HG03108 (cell line): ENCODE measurements at regions not wholly inside any gene's neighbourhood (a gene's known extent, or its start where the extent isn't known, plus 50 kb on each side); places are given as distances from the start of the nearest gene placed in this dataset.

Source experiments
- ATAC-seq: cut with Tn5 transposase; IDR thresholded peaks from one replicate; pipeline ENCODE4 v1.9.1; 2021; ENCODE audit warnings: moderate library complexity; ENCODE audit not compliant: unreplicated experiment

GRCh38 chr13:33945477-33945876 is 127.5 kb downstream of the RFC3 start:
- no peak for ATAC-seq

DNA sequence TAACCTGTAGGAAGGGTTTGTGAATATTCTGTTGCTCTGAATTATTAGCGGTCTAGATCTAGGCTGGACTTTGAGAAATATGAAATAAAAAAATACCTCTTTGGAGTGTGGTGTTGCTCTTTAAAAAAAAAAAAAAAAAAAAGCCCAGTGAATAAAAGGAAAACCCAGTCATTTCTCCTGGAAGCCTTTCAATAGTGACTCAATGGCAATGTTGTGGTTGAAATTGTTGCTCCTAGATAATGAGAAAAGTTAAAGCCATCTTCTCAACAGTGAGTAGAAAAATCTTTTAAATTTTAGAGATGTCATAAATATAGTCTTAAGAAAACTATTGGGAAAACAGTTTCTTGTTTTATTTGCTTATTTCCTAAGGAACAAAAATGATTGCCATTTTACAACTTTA is 135.3 kb downstream of the RFC3 start:
- ATAC-seq = no peak

GRCh38 chr13:33953781-33954180 is 135.8 kb downstream of the RFC3 start:
- ATAC-seq = no peak

GRCh38 chr13:33956346-33956745 is 138.4 kb downstream of the RFC3 start:
- no peak for ATAC-seq

DNA sequence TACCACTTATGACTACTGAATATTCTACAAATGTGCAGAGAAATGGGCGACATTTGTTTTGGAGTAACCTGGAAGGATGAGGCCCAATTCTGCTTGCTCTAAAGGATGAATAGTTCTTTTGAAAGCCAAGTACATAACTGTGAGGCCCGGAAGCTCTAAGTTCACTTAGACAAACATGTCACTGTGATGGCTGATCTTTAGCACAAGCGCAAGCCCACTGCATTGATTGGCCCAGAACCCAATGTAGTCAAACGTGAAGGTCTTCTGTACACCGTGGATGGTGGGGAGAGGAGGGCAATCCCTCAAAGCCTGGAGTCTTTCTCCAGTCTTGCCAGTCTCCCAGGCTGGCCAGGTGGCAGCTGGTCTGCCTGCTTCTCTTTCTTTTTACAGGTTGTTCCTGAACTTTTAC is 139.6 kb downstream of the RFC3 start:
- no peak for ATAC-seq

DNA sequence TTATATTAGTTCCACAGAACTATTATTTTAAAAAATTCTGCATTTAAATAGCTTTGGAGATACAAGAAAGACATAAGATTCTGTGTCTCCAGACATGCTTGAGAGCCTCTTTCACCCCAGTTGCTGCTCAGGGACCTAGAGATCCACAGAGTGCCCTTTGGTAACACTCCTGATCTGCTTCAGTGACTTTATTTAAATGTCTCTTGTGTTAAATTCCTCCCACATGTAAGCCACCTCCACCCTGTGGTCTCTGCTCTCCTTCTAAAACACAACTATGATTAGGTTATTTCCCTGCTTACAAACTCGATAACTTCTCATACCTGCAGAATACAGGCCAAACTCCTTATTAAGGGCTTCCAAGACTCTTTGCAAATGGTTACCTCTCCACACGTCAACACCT is 141.0 kb downstream of the RFC3 start:
- ATAC-seq = no peak

GRCh38 chr13:33963134-33963533 is 145.2 kb downstream of the RFC3 start:
- no peak for ATAC-seq

- ATAC-seq = no peak
These were observed 145.9 kb downstream of the RFC3 start for GRCh38 chr13:33963895-33964294.

DNA sequence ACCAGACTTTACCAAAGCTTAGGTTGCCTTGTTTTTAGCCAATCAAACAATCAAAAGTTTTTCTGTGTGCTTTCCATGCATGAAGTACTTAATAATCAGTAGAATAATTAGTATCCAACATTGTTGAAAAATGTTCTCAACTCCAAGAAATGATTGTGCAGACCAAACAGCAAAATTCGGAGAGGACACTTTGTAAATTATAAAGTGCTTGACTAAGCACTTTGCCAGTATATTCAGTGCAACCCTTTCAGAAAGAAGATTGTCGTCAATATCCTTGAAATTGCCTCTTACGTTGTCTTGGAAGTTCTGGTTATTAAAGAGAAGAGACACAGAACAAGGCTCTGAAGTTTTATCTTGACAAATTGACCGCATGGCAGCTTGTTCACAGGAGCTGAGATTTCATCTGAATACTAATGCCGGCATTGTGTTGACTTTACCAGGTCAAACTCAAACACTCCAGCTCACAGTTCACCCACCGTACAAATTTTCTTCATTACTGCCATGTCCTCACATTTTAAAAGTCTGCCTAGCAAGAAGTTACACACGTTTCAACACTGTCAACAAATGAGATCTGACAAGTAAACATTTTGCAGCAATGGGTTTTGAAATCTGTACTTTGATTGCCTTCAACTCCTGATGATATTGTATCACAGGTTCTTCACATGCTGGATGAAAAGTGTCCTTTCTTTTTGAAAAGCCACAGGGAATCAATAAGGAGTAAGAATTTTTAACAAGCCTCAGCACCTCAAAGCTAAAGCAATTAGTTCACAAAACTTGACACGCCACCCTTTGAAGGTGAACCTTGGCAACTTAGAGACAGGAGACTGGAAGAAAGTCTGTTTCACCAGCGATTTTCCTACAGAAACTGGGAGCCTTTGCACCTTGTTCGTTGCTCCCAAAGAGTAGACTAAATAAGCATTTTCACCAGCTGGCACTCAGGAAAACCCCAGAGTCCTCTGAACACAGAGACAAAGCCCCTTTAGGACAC is 150.9 kb downstream of the RFC3 start:
- ATAC-seq = no peak

- ATAC-seq = no peak
These were observed 153.0 kb downstream of the RFC3 start for GRCh38 chr13:33970746-33971561.

DNA sequence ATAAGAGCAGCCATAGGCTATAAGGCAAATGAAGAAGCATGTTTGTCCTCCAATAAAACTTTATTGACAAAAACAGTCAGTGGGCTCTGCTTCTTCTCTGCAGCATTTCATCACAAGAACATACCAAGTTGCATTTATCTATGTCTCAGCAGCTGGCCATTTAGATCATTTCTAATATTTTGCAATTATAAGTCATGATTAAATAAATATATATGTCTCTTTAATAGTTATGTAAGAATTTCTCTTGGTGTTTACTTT is 153.5 kb downstream of the RFC3 start:
- ATAC-seq = no peak

GRCh38 chr13:33973194-33973593 is 155.2 kb downstream of the RFC3 start:
- ATAC-seq = no peak

GRCh38 chr13:33976965-33977364 is 159.0 kb downstream of the RFC3 start:
- ATAC-seq = no peak

DNA sequence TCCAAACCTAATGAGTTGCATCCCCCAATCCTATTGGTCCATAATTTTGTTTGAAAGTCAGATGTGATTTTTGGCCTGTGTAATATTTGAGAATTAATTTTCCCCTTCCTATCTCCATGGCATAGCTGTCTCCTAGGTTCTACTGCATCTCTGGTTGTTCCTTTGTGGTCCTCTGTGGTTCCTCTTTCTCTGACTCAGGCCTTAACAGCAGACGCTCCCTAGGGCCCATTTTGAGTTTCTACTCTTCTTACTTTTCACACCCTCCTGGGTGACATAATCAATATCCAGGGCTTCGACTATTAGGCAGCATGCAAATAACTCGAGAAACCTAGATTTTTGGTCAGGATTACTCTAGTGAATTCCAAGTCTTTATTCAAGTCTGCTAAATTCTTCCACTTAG is 160.7 kb downstream of the RFC3 start:
- no peak for ATAC-seq

- ATAC-seq = no peak
These were observed 175.0 kb downstream of the RFC3 start for GRCh38 chr13:33992881-33993336.

DNA sequence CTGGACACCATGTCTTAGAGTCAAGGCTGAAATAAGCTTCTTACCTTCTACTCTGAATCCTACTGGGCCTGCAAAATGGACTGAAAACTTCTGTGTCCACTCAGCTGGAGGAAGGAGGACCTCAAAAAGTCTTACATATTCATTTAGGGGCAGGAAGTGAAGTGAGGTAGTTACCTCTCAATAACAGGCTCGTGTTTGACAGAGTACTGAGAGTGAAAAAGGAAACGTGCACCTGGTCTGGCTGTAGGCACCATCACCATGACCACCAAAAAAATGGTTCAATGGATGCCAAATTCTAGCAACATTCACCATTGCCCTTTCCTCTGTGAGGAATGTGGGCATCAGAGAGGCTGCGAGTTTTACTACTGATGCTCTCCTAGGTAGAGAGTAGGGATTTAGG is 176.2 kb downstream of the RFC3 start:
- ATAC-seq = no peak

DNA sequence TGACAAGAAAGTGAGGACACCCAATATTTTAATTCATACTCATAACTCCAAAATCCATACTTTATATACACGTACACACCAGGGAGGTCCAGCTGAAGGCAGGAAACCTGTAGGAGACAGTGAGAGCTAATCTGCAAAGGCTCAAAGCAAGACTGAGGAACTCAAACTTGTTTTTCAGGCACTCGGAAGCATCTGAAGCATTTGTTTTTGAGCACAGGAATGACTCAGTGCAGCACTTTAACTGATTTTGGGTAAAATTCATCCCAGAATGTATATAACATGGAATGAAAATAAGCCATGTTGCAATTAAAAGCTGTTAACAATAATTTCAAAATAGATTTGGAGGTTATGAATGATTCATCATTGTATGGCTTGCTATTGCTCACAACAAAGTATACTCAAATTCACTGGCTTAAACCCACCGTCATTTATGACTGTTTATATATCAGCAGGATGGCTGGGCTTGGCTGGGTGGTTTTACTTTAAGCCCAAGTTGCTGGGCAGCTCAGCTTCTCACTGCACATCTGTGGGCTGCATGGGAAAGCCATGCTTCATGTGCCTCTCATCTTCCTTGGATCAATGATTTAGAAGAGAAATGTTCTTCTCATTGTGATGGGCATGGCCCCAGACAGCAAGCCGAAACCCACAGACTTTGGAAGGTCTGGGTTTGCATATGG is 177.0 kb downstream of the RFC3 start:
- no peak for ATAC-seq

GRCh38 chr13:33996636-33997035 is 178.7 kb downstream of the RFC3 start:
- ATAC-seq = no peak

DNA sequence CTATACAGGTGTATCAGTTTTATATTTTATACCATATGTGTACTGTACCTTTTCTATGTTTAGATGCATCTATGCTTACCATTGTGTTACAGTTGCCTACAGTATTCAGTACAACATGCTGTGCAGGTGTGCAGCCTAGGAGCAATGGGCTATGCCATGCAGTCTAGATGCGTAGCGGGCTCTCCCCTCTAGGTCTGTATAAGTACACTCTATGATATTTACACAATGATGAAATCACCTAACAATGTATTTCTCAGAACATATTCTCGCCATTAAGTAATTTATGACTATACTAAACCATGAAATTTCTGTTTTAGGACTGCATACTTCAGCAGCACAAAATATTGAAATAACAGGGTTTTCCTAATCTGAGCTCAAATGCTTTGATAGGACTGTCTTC is 179.6 kb downstream of the RFC3 start:
- ATAC-seq = no peak

DNA sequence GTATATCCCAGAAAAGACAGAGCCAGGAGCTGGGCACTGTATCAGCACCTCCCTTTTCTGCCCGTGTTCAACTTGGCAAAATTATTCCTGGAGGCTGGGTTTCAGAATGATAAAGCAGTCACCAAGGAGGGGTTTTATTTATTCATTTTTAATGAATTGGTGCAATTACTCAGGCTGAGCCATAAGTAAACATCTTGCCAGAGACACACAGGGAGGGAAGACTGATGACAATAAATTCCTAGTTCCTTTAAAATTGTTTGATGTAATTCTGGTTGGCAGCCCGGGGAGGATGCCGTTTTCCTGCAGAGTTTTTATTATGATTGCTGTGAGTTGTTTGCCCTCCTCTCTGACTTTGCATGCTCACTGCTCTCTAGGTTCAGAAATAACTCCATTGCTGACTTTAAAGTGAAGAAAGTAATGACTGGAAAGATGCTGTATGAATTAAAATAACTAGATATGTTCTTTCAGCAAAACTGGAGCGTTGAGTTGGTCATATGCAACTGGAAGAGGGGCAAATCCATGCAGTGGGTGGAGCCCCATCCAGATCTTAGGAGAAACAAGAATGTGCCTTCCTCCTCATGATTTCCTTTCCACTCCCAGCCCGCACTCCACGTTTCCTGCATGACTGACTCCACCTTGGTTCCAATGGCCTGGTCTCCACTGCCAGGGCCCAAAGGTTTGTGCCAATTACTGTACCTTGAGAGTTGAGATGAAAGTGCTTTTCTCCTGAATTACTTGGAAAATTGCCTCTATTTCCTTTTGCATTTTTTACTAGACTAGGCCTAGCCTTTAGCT is 182.1 kb downstream of the RFC3 start:
- ATAC-seq = no peak

- ATAC-seq = no peak
These were observed 183.0 kb downstream of the RFC3 start for GRCh38 chr13:34000955-34001354.
